ENCODE measurements at regions not wholly inside any gene's neighbourhood (a gene's known extent, or its start where the extent isn't known, plus 50 kb on each side); places are given as distances from the start of the nearest gene placed in this dataset.
A peak's percentile ranks its signal among the peaks of the same experiment; 100 is the strongest.

- Histone ChIP-seq H2BK15ac (ENCODE audit: low read depth, low read length) (peak overlapping the region; percentile 74; the same call in 1 of the 3 replicates), H3K18ac (ENCODE audit: low read depth, low read length) (peak overlapping the region; percentile 31; the same call in 1 of the 2 replicates), H3K4me2 (ENCODE audit: low read depth, low read length) (no peak overlapping the region), H2BK20ac (ENCODE audit: low read depth, low read length) (peak overlapping the region; percentile 34; the same call in 1 of the 2 replicates), H3K9ac (ENCODE audit: low read depth, low read length) (no peak overlapping the region), H3K14ac (replicated peaks; ENCODE audit: low read depth, low read length) (peak overlapping the region; percentile 74), H4K20me1 (ENCODE audit: insufficient read depth, low read length) (no peaks in the 10 kb centered on the region), H3K79me1 (ENCODE audit: low read depth in 1 of 2, low read length in 2 of 2) (no peaks in the 10 kb centered on the region), H3K4ac (ENCODE audit: low read depth, low read length) (0 out of 2 replicates have a peak overlapping the region, but pooled peaks have one; percentile 10), H3K4me3 (ENCODE audit: insufficient read depth, low read depth, low read length) (no peak overlapping the region), H4K8ac (ENCODE audit: low read depth in 2 of 2, low read length in 2 of 2) (no peak overlapping the region), H3K4me1 (ENCODE audit: control insufficient read depth, insufficient read depth, low read length) (peaks cover 5% of the 10 kb centered on the region), H4K91ac (ENCODE audit: insufficient read depth, low read depth, low read length) (peak overlapping the region; percentile 43; the same call in 1 of the 2 replicates), H3K23ac (ENCODE audit: low read depth, low read length) (no peak overlapping the region), H3K9me1 (ENCODE audit: insufficient read depth, low read length) (no peaks in the 10 kb centered on the region), H2BK5ac (ENCODE audit: low read depth, low read length, poor library complexity, severe bottlenecking) (no peak overlapping the region), H4K5ac (ENCODE audit: low read depth, low read length) (no peak overlapping the region), H3K27me3 (ENCODE audit: control insufficient read depth, insufficient read depth, low read length) (no peaks in the 10 kb centered on the region), H3K56ac (ENCODE audit: extremely low read depth, insufficient read depth, low read length) (no peak overlapping the region), H3K36me3 (ENCODE audit: control insufficient read depth, insufficient read depth, low read length) (no peaks in the 10 kb centered on the region), H2AFZ (replicated peaks; ENCODE audit: low read length, poor library complexity) (no peak overlapping the region), H2AK5ac (ENCODE audit: low read depth, low read length) (peak overlapping the region; percentile 15), H3K27ac (ENCODE audit: insufficient read depth, low read length) (no peak overlapping the region), H2BK120ac (ENCODE audit: low read depth, low read length) (peak overlapping the region; percentile 44), H3K9me3 (ENCODE audit: control insufficient read depth, insufficient read depth, low read length) (no peaks in the 10 kb centered on the region), H2AK9ac (replicated peaks; ENCODE audit: low read depth, low read length, poor library complexity) (no peak overlapping the region)
- no TSS peak for BruUV-seq (replicated peaks)
- ATAC-seq (ENCODE audit: low read depth) (no peak), DNase-seq (no peak)
- in situ Hi-C loops (cut with MboI; ENCODE audit: low sequenced_read_pairs), result no loop called here
- CTCF ChIA-PET, result interaction anchor here (0.7 kb wide), 1 partner anchor 107 kb away, joined by 3 read pairs; no protein-coding TSS in a partner anchor
- TF ChIP-seq RFX5 (IDR thresholded peaks at IDR 0.05; ENCODE audit: low read depth, low read length) (no peak), RAD21 (IDR thresholded peaks at IDR 0.05; ENCODE audit: low read length) (no peak), FOS (IDR thresholded peaks at IDR 0.05; ENCODE audit: low read depth, low read length) (no peak), NFE2L2 (IDR thresholded peaks at IDR 0.05; ENCODE audit: low read depth, low read length) (no peak), MXI1 (IDR thresholded peaks at IDR 0.05; ENCODE audit: borderline replicate concordance, low read depth, low read length) (no peak), MAZ (IDR thresholded peaks at IDR 0.05; ENCODE audit: borderline replicate concordance, low read depth, low read length) (no peak), BHLHE40 (IDR thresholded peaks at IDR 0.05; ENCODE audit: low read depth, low read length) (no peak), CEBPB (IDR thresholded peaks at IDR 0.05; ENCODE audit: low read depth, low read length) (no peak), POLR2A (IDR thresholded peaks at IDR 0.05; ENCODE audit: low read depth, low read length) (no peak)
- TF ChIP-seq, protein P1, sequence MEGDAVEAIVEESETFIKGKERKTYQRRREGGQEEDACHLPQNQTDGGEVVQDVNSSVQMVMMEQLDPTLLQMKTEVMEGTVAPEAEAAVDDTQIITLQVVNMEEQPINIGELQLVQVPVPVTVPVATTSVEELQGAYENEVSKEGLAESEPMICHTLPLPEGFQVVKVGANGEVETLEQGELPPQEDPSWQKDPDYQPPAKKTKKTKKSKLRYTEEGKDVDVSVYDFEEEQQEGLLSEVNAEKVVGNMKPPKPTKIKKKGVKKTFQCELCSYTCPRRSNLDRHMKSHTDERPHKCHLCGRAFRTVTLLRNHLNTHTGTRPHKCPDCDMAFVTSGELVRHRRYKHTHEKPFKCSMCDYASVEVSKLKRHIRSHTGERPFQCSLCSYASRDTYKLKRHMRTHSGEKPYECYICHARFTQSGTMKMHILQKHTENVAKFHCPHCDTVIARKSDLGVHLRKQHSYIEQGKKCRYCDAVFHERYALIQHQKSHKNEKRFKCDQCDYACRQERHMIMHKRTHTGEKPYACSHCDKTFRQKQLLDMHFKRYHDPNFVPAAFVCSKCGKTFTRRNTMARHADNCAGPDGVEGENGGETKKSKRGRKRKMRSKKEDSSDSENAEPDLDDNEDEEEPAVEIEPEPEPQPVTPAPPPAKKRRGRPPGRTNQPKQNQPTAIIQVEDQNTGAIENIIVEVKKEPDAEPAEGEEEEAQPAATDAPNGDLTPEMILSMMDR (conservative IDR thresholded peaks at IDR 0.05; ENCODE audit: low read depth, low read length), result no peak
- TF ChIP-seq, protein P2, sequence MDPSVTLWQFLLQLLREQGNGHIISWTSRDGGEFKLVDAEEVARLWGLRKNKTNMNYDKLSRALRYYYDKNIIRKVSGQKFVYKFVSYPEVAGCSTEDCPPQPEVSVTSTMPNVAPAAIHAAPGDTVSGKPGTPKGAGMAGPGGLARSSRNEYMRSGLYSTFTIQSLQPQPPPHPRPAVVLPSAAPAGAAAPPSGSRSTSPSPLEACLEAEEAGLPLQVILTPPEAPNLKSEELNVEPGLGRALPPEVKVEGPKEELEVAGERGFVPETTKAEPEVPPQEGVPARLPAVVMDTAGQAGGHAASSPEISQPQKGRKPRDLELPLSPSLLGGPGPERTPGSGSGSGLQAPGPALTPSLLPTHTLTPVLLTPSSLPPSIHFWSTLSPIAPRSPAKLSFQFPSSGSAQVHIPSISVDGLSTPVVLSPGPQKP (IDR thresholded peaks at IDR 0.05; ENCODE audit: borderline replicate concordance, low read depth, low read length), result no peak
- WGBS, 2 experiments (ENCODE audit: extremely low coverage in 2 of 2, insufficient read length in 1 of 2), result no CpG with 5 or more reads among the region's 2 CpGs
- dilution Hi-C loops (cut with HindIII; ENCODE audit: low sequenced_read_pairs, unreplicated experiment), result no loop called here
- intact Hi-C loops (cut with micrococcal nuclease), result no loop called here
- POLR2A ChIA-PET (ENCODE audit: unreplicated experiment), result interaction anchor here (0.6 to 1.0 kb wide), 2 partner anchors 9 to 40 kb away, joined by 3 to 4 read pairs; no protein-coding TSS in a partner anchor
Observed at GRCh38 chr7:46152696-46153095, 231.6 kb upstream of the IGFBP3 start.

Data from IMR-90 (cell line).